Left lobe of liver (tissue), 2 donors: ENCODE measurements at regions not wholly inside any gene's neighbourhood (a gene's known extent, or its start where the extent isn't known, plus 50 kb on each side); places are given as distances from the start of the nearest gene placed in this dataset.
"Not testable (repeated sequence)": the region's sequence is repeated elsewhere in the genome, so short reads cannot be mapped to it uniquely, and the experiment has no call there.

Source experiments
- ATAC-seq: fragments of 200-7000 bp; cut with Tn5 transposase; one replicate; pipeline ENCODE4 v1.9.1; 2020; ENCODE audit warnings: mild to moderate bottlenecking, moderate library complexity
- DNase-seq: peaks from one replicate; pipeline ENCODE4 v3.0.0-alpha.2; 2020; ENCODE audit warnings: low spot score
- donor health status: DM: no; HTN: no; CAD: no; lungs with moderate emphysema.
- donor health status: DM: no; HTN: yes; CAD: no.

DNA sequence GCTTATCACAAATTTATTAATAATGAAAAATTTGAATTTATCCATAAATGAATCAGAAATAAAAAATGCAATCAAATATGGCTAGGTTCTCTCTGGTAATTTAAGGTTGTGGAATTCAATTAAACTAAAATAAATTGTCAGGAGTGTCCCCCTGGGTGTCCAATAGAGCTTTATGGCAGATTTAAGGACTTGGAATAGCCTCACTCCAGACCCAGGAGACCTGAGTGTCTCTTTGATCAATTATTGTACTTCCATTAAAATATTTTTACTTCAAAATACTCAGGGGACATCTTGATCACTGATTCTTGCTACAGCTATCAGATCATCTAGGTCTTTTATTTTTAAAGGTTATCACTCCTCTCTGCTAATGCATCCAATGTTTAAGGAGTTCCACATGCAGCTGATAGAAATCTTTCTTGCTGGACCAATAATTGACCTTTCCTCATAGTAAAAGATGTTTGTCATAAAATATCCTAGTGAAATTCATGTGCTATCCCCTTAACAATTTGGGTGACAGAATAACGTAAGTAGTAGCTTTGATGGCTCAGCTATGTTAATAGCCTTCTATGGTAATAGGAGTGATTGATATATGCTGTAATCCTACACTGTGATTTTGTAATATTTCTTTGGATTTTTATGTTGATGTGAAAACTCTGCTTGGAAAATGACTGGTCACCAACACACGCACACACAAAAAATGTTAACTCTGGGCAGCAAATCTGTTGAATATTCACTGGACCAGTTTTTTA lies 395.3 kb downstream of the NYAP2 start:
- ATAC-seq = no peak
- no peak for DNase-seq

DNA sequence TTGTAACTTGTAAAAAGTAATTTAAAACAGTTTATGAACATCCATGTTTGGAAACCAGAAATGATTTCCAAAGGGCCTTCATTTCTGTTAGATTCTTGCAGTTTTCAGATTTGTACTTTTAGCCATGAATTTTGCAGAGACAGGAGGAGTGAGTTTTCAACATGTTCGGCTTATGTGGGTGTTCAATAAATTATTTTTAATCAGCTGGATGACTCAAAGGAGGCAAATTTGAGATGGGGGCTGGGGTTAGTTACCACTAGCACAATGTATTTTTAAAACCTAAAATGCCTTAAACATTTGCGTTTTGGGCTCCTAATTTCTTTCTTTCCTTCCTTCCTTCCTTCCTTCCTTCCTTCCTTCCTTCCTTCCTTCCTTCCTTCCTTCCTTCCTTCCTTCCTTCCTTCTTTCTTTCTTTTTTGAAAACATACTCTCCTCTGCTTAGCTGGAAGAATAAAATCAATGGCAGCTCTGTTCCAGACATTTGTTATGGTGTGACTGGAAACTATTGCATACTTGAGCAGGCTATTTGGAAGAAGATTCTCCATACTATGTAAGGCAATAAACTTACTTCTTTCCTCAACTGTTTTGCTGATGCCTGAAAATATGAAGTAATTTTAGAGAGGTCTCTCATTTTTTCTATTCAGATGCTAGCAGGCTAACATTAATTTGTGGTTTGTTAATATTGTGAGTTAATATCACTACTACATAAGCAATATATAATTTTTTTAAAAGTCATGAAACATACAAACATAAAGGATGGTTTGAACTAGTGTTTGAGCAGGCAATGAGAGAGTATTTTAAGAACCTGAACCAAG lies 394.4 kb downstream of the NYAP2 start:
- DNase-seq (no peak), ATAC-seq (no peak)

DNA sequence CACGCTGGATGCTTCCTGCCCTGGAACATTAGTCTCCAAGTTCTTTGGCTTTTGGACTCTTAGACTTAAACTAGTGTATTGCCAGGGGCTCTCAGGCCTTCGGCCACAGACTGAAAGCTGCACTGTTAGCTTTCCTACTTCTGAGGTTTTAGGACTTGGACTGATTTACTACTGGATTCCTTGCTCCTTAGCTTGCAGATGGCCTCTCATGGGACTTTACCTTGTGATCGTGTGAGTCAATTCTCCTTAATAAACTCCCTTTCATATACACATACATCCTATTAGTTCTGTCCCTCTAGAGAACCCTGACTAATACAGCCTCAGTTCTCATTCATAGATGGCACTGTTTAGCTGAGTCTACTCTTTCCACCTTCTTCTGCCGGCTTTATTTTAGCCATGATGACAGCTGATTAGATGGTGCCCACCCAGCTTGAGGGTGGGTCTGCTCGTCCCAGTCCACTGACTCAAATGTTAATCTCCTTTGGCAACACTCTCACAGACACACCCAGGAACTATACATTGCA lies 389.1 kb downstream of the NYAP2 start:
- DNase-seq (no peak), ATAC-seq (no peak)

DNA sequence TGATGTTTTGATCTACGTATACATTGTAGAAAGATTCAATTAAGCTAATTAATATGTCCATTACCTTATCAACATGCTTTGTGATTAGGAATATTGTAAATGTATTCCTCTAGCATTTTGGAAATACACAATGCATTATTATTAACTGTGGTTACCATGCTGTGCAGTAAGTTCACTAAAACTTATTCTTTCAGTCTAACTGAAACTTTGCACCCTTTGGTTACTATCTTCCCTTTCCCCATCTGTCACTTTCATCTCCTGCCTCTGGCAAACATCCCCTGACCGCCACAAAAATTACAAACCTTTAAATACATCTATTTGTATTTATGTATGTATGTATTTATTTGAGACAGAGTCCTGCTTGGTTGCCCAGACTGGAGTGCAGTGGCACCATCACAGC lies 388.0 kb downstream of the NYAP2 start:
- no peak for ATAC-seq
- no peak for DNase-seq

DNA sequence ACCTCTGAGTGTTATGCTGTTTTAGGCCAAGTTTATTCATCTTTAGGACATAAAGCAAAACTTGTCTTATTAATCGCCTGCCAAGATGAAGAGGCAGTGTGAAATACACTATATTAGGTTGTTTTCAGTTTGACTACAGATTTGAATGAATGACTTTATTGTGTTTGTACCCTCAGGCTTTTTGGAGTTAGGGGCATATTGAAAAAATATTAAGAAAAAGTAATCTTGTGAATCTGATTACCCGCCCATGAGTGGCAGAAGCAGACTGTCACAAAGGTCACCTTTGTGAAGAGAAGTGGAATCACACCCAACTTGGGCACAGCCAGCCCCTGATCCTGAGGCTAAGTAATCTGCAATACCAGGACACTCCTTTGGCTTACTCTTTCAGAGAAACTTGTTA lies 382.5 kb downstream of the NYAP2 start:
- no peak for DNase-seq

DNA sequence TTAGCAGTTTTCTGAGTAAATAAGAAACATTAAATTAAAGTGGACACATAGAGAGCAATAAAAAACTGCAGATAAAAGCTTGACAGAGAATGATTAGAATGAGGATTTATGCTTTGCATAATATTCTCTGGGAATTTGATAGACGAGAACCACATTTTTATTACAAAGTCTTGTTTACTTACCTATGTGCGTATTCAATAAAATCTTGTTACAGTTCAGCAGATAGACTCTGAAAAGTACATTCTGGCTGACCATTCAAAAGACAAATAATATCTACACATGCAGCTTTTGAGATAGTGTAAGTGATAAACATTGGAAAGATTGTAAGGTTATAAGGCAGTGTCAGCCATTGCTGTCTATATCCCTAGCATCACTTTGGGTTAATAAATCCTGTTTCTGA lies 381.6 kb downstream of the NYAP2 start:
- ATAC-seq = no peak
- DNase-seq = no peak

More for the DNA sequence above, 382.5 kb downstream of the NYAP2 start:
- ATAC-seq = no peak

DNA sequence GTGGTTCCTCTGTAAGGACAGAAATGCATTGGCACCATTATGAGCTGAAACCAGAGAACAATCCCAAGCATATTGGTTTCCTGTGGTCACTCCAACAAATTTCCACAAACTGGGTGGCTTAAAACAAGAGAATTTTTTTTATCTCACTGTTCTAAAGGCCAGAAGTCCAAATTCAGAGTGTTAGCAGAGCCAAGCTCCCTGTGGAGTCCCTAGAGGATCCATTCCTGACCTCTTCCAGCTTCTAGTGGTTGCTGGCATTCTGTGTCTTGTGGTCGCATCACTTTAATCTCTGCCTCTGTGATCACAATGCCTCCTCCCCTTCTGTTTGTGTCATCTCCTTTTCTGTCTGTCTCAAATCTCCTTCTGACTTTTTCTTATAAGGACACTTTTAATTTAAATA lies 380.3 kb downstream of the NYAP2 start:
- ATAC-seq = no peak
- DNase-seq = no peak

DNA sequence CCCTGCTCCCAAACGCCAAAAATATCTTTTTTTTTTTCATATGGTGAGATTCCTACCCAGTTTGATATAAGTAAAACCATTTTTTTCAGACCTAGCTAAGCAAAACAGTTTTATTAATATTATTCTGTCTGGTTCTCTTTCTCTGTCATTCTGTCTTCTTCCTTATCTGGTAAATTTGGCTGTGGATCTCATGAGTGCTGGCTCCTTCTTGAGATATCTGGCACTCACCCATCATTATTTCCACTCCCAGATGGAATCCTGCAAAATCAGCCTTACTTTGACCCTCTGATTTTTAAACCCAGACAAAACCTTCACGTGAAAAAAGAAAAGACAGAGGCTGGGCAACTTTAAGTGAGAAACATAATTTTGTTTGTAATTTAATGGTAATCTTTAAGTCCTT lies 373.6 kb downstream of the NYAP2 start:
- ATAC-seq = no peak
- DNase-seq = no peak

DNA sequence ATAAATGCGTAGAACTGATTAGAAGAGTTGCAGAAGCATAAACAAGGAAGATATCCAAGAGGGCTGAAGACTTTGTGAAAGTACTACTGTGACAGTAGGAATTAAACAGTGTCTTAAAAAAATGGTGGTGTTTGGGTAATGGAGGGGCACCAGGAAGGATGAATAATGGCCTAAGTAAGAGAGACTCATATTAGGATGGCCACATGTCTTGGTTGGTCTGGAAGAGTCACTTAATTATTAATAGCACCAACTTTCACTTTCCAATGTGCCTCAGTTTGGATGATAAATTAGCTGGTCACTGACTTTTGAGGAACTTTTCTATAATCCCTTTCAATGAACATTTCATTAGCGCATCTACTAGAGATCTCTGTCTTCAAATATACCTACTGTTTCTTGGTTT lies 372.2 kb downstream of the NYAP2 start:
- DNase-seq (no peak), ATAC-seq (no peak)

DNA sequence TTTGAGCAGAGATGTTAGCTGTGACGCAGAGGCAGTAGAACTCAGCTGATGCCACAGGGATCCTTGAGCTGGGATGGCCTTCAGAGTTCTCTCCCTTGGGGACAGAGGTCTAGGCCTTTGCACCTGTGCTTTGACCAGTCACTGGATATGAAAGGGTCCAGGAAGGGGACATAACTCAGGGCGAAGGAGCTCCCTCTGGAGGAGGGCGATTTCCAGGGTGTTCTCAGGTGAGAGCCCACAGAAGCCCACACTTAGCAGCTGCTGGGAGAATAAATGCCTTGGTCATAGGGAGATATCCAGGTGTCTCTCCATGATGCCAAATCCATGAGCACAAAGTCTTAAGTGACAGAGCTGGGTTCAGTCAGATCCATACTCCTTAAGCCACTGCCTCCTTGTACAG lies 369.2 kb downstream of the NYAP2 start:
- ATAC-seq = no peak

DNA sequence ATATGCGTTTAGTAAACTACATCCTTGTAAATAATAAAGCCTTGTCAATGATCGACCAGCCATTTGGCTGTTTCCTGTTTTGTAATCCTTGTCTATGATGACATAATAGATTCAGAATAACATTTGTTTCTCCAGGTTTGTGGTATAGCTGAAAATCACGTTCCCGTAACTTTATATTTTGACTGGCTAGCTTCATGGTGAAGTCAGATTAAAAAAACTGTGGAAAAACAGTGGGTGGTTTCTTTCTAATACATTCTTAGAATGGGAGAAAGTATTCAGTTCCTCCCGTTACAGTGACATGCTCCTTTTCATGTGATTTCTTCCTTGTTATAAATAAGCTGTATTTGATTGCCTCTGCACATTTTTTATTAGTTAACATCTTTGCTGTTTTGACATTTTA lies 366.9 kb downstream of the NYAP2 start:
- no peak for ATAC-seq
- DNase-seq = no peak

More for the DNA sequence above, 369.2 kb downstream of the NYAP2 start:
- no peak for DNase-seq

DNA sequence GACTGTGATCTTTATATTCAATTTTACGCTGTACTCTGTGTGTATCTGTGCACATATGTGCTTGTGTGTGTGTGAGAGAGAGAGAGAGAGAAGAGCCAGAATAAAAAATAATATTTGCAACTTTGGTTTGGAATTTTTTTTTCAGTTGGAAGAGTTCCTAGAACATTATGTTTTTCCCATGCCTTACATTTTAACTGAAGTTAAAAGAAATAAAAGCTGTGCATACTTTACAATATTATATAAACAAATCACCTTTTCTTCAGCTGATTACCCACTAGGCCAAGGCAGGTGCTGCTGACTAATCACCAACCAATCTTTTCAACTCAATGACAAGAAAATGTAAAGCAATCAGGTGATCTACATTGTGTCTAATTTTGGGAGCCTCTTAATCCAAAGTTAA lies 366.3 kb downstream of the NYAP2 start:
- DNase-seq (no peak), ATAC-seq (no peak)

DNA sequence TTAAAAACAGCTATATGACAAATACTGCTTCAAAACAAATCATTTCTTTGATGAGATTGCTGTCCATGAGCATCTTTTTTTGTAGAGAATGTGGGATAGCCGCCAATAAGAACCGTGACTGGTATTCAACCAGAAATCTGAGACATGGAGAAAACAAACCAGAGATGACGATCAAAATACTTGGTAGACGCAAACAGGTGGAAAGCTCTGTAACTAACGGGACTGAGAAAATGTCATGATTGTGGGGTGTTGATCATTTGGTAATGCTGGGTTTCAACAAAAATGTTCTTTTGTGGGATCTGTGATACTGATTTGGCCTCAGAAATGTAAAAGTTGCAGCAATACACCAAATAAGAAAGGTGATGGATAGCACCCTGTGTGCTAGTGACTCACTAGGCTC lies 364.8 kb downstream of the NYAP2 start:
- ATAC-seq (no peak), DNase-seq (no peak)

DNA sequence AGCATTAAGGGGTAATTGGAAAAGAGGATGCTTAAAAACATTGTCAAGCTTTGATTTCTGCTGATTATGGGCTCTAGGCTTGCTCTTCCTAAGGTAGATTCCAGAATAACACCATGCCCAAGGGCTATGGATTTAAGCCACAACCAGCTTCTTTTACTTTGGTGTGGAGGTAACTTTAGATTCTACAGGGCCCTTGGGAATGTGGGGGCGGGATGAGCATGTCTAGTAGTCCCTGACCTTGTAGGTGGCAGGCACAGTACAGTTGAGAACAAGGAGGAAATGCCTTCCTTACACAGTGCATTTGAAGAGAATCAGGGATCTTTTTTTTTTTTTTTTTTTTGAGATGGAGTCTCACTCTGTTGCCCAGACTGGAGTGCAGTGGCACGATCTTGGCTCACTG lies 364.2 kb downstream of the NYAP2 start:
- DNase-seq (no peak), ATAC-seq (no peak)

DNA sequence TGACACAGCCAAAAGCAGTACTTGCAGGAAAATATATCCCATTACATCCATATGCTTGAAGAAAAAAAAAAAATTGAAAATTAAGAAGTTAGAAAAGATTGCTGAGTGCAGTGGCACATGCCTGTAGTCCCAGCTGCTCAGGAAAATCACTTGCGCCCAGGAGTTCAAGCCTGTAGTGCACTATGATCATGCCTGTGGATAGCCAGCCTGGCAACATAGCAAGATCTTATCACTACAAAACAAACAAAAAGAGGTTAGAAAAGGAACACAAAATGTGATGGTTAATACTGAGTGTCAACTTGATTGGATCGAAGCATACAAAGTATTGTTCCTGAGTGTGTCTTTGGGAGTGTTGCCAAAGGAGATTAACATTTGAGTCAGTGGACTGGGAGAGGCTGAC lies 361.9 kb downstream of the NYAP2 start:
- DNase-seq (no peak), ATAC-seq (peak; percentile 34)

DNA sequence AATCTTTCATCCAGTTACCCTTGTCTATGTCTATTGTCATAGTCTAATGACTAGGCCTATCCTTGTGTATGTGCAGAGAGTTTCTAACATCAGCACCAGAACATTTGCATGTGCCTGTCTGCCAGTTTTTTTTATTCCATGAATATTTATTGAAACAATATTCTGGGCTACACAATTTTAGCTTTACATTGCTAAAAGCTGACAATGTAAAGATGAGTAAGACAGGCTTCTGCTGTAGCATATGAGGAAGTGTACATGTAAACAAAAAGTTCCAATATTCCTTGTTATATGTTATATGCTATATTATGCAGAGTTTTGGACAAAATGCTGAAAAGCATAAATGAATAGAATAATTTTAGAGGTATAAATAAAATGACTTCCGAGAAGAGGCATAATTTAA lies 357.7 kb downstream of the NYAP2 start:
- no peak for ATAC-seq
- DNase-seq = no peak

DNA sequence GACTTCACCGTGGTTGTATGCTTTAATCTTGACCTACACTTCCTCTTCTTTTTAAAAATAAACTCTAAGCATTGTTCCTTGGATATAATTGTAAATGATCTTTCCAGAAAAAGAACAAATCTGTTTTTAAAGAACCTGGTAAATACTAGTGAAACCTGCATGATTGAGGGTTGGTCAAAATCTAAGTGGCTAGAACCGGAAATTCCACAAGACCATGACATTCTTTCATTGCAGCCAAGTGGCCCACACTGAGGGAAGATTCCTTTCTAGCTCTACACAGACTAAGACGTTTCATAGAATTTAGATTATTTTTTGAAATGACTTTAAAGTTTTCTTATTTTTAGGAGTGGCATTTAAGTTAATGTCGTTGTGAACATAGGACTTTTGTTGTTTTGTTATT lies 356.7 kb downstream of the NYAP2 start:
- no peak for ATAC-seq
- no peak for DNase-seq

DNA sequence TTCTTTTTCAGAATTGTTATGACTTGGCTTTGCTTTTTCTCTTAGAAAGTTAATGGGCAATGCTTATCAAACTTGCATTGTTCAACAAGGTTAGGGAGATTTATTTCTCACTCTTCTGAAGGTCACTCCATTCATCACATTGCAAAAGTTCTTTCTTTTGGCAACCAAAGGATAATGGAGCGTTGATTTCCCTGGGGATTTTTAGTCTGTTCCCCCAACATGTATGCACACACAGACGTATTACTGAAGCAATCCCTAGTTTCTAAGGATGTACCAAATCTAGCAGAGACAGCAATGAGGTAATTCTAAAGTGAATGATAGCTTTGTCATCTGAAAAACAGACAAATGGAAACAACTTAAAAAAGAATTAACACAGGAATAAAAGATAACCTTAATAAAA lies 349.1 kb downstream of the NYAP2 start:
- DNase-seq (no peak), ATAC-seq (no peak)

DNA sequence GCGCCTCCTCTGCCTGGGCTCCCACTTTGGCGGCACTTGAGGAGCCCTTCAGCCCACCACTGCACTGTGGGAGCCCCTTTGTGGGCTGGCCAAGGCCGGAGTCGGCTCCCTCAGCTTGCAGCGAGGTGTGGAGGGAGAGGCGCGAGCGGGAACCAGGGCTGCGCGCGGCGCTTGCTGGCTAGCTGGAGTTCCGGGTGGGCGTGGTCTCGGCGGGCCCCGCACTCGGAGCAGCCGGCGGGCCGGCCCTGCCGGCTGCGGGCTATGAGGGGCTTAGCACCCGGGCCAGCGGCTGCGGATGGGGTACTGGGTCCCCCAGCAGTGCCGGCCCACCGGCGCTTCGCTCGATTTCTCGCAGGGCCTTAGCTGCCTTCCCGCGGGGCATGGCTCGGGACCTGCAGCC lies 344.5 kb downstream of the NYAP2 start:
- ATAC-seq, DNase-seq: not testable (repeated sequence)

DNA sequence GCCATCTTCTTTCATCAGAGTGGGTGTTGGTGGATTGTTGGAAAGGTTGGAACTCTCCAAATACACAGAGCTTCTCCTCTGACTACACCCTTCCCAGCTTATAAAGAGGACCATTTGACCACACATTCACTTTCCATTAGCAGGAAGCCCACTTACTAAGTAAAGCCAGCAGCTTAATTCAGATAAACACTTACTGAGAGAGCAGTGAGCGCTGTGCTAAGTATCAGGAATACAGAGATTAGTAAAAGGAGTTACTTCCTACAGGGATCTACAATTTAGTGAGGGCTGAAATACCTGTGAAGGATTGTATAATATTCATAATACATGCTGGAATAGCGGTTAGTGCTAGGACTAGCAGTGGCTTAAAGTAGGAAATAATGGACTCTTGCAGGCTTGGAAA lies 343.0 kb downstream of the NYAP2 start:
- DNase-seq (no peak), ATAC-seq (no peak)

DNA sequence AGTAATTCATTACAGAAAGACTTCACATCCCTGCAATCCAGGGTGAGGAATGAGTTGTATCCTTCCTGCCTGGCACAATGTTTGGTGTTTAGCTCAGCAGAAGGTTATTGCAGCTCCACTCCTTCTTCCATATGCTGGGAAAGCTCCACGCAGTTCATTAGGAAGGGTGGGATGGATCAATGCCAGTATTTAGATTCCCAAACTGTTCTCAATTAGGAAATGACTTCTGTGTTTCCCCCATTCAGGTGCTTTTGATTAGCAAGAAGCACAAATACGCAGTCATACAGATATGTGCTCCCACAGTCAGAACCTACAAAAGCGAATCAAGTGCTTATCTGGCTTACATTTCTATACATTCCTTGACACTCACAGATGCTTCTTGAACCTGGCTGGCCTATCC lies 340.6 kb downstream of the NYAP2 start:
- DNase-seq (no peak), ATAC-seq (no peak)

DNA sequence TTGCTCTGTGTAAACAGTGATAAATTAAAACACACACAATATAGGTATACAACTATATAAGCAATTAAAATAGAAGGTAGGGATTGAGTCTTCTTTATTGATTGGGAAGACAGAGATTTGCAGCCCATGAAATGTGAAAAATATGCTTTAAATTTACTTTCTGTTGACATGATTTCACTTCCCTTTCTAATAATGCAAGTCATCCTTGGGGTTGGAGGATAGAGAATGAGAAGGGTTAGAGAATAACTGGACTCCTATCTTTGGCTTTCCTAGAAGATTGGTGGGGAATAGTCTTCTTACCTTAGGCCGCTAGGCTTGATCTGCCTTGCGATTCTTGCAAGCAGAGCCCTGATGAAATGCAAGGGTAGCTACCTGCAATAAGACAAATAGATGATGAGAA lies 339.8 kb downstream of the NYAP2 start:
- DNase-seq (no peak), ATAC-seq (no peak)
